Panc1 (cell line): ENCODE measurements at regions not wholly inside any gene's neighbourhood (a gene's known extent, or its start where the extent isn't known, plus 50 kb on each side); places are given as distances from the start of the nearest gene placed in this dataset.

ENCODE experiments used
- POLR2AphosphoS5 ChIP-seq: IDR thresholded peaks from 2 replicates; pipeline ENCODE4 v1.6.1; 2012; ENCODE audit warnings: mild to moderate bottlenecking, low read depth, low read length, moderate library complexity
- SIN3A ChIP-seq: IDR thresholded peaks from 2 replicates; pipeline ENCODE4 v1.6.1; 2012; ENCODE audit warnings: low read depth, mild to moderate bottlenecking, low read length, moderate library complexity, borderline replicate concordance; ENCODE audit not compliant: insufficient read depth
- TCF7L2 ChIP-seq: IDR thresholded peaks from 2 replicates; pipeline ENCODE4 v1.6.1; 2011; ENCODE audit warnings: mild to moderate bottlenecking, low read depth, low read length, inconsistent platforms
- TF ChIP-seq, protein P1 (sequence below): fragments of 450-650 bp; IDR thresholded peaks from 2 replicates; pipeline ENCODE4 v1.5.1; 2017; ENCODE audit warnings: mild to moderate bottlenecking
- TF ChIP-seq, protein P2 (sequence below), 2 experiments: IDR thresholded peaks; 2 replicates each; pipeline ENCODE4 v1.6.1; 2011 to 2012; ENCODE audit warnings: low read depth in 2 of 2, control low read depth in 1 of 2, low read length in 1 of 2, mild to moderate bottlenecking in 1 of 2, moderate library complexity in 1 of 2; ENCODE audit not compliant: insufficient read depth in 1 of 2

DNA sequence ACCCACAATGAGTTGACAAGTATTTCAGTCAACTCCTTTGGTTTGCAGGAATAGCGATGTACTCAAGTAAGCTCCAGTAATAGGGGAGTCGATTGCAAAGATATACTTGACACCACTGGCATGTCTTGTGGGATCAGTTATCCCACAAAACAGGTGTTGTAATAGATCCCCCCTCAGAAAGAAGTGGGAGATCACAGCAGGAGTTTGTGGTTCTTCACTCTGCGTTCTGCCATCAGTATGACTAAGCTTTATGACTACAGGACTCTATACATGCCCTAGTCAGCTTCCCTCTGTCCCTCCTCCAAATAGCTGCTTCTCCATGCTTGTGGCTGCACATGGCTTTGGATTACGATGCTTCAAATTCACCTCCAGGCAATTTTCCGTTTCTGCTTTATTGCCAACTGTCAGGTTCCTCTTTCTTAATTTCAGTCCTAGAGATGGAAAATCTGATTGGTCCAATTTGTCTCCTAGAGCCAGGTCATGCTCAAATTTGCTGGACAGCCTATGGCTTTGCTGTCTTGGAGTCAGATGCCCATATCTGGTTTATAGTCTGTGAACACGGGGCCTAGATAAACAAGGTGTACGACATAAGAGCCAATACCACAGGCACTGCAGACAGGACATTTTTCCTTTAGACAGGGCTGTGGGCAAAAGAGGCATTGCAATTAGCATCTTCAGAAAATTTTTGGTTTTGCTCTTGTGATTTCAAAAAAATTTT lies 221.7 kb downstream of the PAX3 start:
- TF ChIP-seq, protein P1, sequence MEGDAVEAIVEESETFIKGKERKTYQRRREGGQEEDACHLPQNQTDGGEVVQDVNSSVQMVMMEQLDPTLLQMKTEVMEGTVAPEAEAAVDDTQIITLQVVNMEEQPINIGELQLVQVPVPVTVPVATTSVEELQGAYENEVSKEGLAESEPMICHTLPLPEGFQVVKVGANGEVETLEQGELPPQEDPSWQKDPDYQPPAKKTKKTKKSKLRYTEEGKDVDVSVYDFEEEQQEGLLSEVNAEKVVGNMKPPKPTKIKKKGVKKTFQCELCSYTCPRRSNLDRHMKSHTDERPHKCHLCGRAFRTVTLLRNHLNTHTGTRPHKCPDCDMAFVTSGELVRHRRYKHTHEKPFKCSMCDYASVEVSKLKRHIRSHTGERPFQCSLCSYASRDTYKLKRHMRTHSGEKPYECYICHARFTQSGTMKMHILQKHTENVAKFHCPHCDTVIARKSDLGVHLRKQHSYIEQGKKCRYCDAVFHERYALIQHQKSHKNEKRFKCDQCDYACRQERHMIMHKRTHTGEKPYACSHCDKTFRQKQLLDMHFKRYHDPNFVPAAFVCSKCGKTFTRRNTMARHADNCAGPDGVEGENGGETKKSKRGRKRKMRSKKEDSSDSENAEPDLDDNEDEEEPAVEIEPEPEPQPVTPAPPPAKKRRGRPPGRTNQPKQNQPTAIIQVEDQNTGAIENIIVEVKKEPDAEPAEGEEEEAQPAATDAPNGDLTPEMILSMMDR = no peak
- TF ChIP-seq, protein P2, sequence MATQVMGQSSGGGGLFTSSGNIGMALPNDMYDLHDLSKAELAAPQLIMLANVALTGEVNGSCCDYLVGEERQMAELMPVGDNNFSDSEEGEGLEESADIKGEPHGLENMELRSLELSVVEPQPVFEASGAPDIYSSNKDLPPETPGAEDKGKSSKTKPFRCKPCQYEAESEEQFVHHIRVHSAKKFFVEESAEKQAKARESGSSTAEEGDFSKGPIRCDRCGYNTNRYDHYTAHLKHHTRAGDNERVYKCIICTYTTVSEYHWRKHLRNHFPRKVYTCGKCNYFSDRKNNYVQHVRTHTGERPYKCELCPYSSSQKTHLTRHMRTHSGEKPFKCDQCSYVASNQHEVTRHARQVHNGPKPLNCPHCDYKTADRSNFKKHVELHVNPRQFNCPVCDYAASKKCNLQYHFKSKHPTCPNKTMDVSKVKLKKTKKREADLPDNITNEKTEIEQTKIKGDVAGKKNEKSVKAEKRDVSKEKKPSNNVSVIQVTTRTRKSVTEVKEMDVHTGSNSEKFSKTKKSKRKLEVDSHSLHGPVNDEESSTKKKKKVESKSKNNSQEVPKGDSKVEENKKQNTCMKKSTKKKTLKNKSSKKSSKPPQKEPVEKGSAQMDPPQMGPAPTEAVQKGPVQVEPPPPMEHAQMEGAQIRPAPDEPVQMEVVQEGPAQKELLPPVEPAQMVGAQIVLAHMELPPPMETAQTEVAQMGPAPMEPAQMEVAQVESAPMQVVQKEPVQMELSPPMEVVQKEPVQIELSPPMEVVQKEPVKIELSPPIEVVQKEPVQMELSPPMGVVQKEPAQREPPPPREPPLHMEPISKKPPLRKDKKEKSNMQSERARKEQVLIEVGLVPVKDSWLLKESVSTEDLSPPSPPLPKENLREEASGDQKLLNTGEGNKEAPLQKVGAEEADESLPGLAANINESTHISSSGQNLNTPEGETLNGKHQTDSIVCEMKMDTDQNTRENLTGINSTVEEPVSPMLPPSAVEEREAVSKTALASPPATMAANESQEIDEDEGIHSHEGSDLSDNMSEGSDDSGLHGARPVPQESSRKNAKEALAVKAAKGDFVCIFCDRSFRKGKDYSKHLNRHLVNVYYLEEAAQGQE (IDR thresholded peaks at IDR 0.05; ENCODE audit: insufficient read depth in 1 of 2, low read depth in 2 of 2, low read length in 1 of 2) = no peak
- TF ChIP-seq TCF7L2 (no peak), POLR2AphosphoS5 (no peak), SIN3A (no peak)
